ENCODE measurements at regions not wholly inside any gene's neighbourhood (a gene's known extent, or its start where the extent isn't known, plus 50 kb on each side); places are given as distances from the start of the nearest gene placed in this dataset.

DNA sequence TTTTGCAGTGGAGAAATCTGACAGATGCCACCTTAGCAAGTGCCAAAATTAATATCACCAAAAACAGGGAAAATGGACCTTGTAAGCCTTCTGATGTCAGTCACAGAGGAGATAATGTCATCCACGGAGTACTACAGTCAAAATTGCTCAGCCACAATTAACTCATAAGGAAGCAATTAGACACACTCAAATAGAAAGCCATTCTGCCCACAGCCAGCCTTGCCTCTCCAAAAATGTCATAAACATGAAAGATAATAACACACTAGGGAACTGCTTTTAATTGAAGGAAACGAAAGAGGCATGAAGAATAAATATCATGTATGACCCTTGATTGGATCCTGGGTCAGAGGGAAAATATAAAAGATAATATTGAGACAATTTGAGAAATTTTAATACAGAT lies 505.6 kb upstream of the API5 start:
- TF ChIP-seq, protein P1, sequence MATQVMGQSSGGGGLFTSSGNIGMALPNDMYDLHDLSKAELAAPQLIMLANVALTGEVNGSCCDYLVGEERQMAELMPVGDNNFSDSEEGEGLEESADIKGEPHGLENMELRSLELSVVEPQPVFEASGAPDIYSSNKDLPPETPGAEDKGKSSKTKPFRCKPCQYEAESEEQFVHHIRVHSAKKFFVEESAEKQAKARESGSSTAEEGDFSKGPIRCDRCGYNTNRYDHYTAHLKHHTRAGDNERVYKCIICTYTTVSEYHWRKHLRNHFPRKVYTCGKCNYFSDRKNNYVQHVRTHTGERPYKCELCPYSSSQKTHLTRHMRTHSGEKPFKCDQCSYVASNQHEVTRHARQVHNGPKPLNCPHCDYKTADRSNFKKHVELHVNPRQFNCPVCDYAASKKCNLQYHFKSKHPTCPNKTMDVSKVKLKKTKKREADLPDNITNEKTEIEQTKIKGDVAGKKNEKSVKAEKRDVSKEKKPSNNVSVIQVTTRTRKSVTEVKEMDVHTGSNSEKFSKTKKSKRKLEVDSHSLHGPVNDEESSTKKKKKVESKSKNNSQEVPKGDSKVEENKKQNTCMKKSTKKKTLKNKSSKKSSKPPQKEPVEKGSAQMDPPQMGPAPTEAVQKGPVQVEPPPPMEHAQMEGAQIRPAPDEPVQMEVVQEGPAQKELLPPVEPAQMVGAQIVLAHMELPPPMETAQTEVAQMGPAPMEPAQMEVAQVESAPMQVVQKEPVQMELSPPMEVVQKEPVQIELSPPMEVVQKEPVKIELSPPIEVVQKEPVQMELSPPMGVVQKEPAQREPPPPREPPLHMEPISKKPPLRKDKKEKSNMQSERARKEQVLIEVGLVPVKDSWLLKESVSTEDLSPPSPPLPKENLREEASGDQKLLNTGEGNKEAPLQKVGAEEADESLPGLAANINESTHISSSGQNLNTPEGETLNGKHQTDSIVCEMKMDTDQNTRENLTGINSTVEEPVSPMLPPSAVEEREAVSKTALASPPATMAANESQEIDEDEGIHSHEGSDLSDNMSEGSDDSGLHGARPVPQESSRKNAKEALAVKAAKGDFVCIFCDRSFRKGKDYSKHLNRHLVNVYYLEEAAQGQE (IDR thresholded peaks at IDR 0.05; ENCODE audit: low read depth) = no peak
- no peak for TF ChIP-seq TAF1 (IDR thresholded peaks at IDR 0.05; ENCODE audit: low read depth)
- TF ChIP-seq CEBPB (IDR thresholded peaks at IDR 0.05) = no peak
- no peak for TF ChIP-seq FOXM1 (IDR thresholded peaks at IDR 0.05; ENCODE audit: borderline replicate concordance, low read depth)
- TF ChIP-seq ZBTB7A (IDR thresholded peaks at IDR 0.05; ENCODE audit: low read depth) = no peak
- TF ChIP-seq RAD21 (IDR thresholded peaks at IDR 0.05; ENCODE audit: low read depth) = no peak
- TF ChIP-seq, protein P2, sequence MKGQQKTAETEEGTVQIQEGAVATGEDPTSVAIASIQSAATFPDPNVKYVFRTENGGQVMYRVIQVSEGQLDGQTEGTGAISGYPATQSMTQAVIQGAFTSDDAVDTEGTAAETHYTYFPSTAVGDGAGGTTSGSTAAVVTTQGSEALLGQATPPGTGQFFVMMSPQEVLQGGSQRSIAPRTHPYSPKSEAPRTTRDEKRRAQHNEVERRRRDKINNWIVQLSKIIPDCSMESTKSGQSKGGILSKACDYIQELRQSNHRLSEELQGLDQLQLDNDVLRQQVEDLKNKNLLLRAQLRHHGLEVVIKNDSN (IDR thresholded peaks at IDR 0.05) = no peak
- no peak for TF ChIP-seq CREB1 (IDR thresholded peaks at IDR 0.05; ENCODE audit: low read depth)
- no peak for TF ChIP-seq NFIC (IDR thresholded peaks at IDR 0.05)
- no peak for TF ChIP-seq EP300 (IDR thresholded peaks at IDR 0.05; ENCODE audit: borderline replicate concordance)
- TF ChIP-seq TCF12 (IDR thresholded peaks at IDR 0.05; ENCODE audit: low read depth) = no peak
- no peak for TF ChIP-seq TEAD4 (IDR thresholded peaks at IDR 0.05)

DNA sequence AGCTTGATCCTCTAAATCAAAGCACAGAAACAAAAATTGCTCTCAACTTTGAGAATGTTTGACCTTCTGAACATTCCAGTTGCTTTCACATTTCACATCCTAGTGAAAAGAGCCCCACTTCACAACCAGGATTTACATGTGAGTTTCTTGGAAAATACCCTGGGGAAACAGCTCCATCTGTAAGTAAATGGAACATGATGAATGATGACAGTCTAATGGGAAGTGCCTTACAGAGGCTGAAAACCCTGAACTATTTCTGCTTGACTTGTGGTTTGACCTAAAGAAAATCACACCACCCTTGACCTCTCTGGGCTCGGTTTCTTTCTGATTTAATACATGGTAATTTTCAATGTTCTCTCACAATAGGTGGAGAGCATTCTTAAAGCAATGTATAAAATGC lies 499.4 kb upstream of the API5 start:
- TF ChIP-seq CREB1 (IDR thresholded peaks at IDR 0.05; ENCODE audit: low read depth) (no peak), TAF1 (IDR thresholded peaks at IDR 0.05; ENCODE audit: low read depth) (no peak), EP300 (IDR thresholded peaks at IDR 0.05; ENCODE audit: borderline replicate concordance) (no peak), RAD21 (IDR thresholded peaks at IDR 0.05; ENCODE audit: low read depth) (no peak), ZBTB7A (IDR thresholded peaks at IDR 0.05; ENCODE audit: low read depth) (no peak), TEAD4 (IDR thresholded peaks at IDR 0.05) (no peak), EGR1 (IDR thresholded peaks at IDR 0.05) (no peak), NFIC (IDR thresholded peaks at IDR 0.05) (no peak), TCF12 (IDR thresholded peaks at IDR 0.05; ENCODE audit: low read depth) (no peak), CEBPB (IDR thresholded peaks at IDR 0.05) (no peak)
- TF ChIP-seq, protein P1 (IDR thresholded peaks at IDR 0.05; ENCODE audit: low read depth) = no peak
- TF ChIP-seq, protein P3, sequence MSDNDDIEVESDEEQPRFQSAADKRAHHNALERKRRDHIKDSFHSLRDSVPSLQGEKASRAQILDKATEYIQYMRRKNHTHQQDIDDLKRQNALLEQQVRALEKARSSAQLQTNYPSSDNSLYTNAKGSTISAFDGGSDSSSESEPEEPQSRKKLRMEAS (IDR thresholded peaks at IDR 0.05) = no peak
- TF ChIP-seq, protein P2 (IDR thresholded peaks at IDR 0.05) = no peak

DNA sequence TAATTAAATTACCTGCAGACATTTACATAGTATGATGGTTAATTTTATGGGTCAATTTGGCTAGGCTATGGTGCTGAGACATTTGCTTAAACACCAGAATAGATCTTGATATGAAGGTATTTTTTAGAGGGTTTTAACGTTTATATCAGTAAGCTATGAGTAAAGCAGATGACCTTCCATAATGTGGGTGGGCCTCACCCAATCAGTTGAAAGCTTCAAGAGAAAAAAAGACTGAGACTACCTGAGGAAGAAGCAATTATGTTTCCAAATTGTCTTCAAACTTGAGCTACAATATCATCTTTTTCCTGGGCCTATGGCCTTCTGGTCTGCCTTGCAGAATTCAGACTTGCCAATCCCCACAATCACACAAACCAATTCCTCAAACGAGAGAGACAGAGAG lies 498.8 kb upstream of the API5 start:
- TF ChIP-seq ZBTB7A (IDR thresholded peaks at IDR 0.05; ENCODE audit: low read depth) (no peak), FOXM1 (IDR thresholded peaks at IDR 0.05; ENCODE audit: borderline replicate concordance, low read depth) (no peak)
- TF ChIP-seq, protein P3 (IDR thresholded peaks at IDR 0.05) = no peak

DNA sequence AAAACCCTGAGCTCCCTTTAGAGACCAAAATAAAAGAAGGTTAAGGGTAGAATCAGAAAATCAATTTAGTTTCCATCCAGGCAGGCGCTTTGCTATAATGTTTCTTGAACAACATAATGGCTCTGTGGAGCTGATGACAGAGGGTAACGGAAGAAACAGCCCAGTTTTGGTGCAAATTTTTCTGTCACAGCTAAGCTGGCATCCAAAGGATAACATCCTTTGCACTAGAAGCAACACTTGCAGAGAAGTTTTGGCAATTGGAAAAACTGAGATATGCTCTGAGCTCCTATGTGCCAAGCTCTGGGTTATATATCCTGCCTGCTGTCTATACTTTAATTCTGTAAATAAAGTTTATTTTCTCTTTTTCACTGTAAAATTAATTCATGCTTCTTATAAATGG lies 495.3 kb upstream of the API5 start:
- TF ChIP-seq TEAD4 (IDR thresholded peaks at IDR 0.05) (no peak), ZBTB7A (IDR thresholded peaks at IDR 0.05; ENCODE audit: low read depth) (no peak), TAF1 (IDR thresholded peaks at IDR 0.05; ENCODE audit: low read depth) (no peak), FOXM1 (IDR thresholded peaks at IDR 0.05; ENCODE audit: borderline replicate concordance, low read depth) (no peak), RAD21 (IDR thresholded peaks at IDR 0.05; ENCODE audit: low read depth) (no peak)
- TF ChIP-seq, protein P3 (IDR thresholded peaks at IDR 0.05) = no peak
- TF ChIP-seq, protein P2 (IDR thresholded peaks at IDR 0.05) = no peak

DNA sequence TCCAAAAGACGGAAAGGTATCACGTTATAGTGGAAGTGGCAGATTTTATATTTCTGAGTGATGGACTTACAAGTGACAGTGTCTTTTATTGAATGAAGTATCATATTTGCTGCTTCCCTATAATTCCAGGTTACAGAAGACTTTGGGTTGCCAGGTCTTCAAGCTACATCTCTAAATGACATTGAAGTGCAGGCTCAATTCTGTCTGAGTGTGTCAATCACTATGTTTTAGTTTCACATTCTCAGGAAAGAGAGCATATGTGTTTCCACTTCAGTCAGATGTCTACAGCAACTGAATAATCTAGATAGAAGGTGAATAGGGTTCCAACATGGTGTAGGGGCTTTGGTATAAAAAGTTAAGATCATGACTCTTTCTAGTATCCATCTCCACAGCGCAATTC lies 492.7 kb upstream of the API5 start:
- no peak for TF ChIP-seq CEBPB (IDR thresholded peaks at IDR 0.05)
- TF ChIP-seq, protein P1 (IDR thresholded peaks at IDR 0.05; ENCODE audit: low read depth) = no peak
- TF ChIP-seq TAF1 (IDR thresholded peaks at IDR 0.05; ENCODE audit: low read depth) = no peak
- TF ChIP-seq CREB1 (IDR thresholded peaks at IDR 0.05; ENCODE audit: low read depth) = no peak
- no peak for TF ChIP-seq TCF12 (IDR thresholded peaks at IDR 0.05; ENCODE audit: low read depth)
- TF ChIP-seq TEAD4 (IDR thresholded peaks at IDR 0.05) = no peak
- TF ChIP-seq NFIC (IDR thresholded peaks at IDR 0.05) = no peak
- TF ChIP-seq EP300 (IDR thresholded peaks at IDR 0.05; ENCODE audit: borderline replicate concordance) = no peak
- TF ChIP-seq EGR1 (IDR thresholded peaks at IDR 0.05) = no peak
- TF ChIP-seq FOXM1 (IDR thresholded peaks at IDR 0.05; ENCODE audit: borderline replicate concordance, low read depth) = no peak
- TF ChIP-seq, protein P3 (IDR thresholded peaks at IDR 0.05) = no peak
- no peak for TF ChIP-seq ZBTB7A (IDR thresholded peaks at IDR 0.05; ENCODE audit: low read depth)
- TF ChIP-seq RAD21 (IDR thresholded peaks at IDR 0.05; ENCODE audit: low read depth) = no peak
- TF ChIP-seq, protein P2 (IDR thresholded peaks at IDR 0.05) = no peak
- no peak for TF ChIP-seq YY1 (IDR thresholded peaks at IDR 0.05; ENCODE audit: low read depth)
